SK-N-MC (cell line): ENCODE measurements at regions not wholly inside any gene's neighbourhood (a gene's known extent, or its start where the extent isn't known, plus 50 kb on each side); places are given as distances from the start of the nearest gene placed in this dataset.

Experiments
- EZH2 ChIP-seq: fragments of 200-600 bp; sonication (generic); IDR thresholded peaks from one replicate; pipeline ENCODE4 v1.6.1; 2017; ENCODE audit warnings: antibody characterized with exemption
- FOXP2 ChIP-seq: optimal IDR thresholded peaks from 2 replicates; pipeline ENCODE3; 2011; ENCODE audit warnings: mild to moderate bottlenecking, moderate library complexity; ENCODE audit not compliant: insufficient read depth; ENCODE audit errors: extremely low read length, control extremely low read depth
- POLR2AphosphoS5 ChIP-seq: IDR thresholded peaks from 2 replicates; pipeline ENCODE4 v1.6.1; 2012; ENCODE audit warnings: mild to moderate bottlenecking, low read depth, low read length, borderline replicate concordance

- TF ChIP-seq EZH2 (no peak), POLR2AphosphoS5 (no peak), FOXP2 (no peak)
These were observed 134.0 kb downstream of the DYRK2 start for GRCh38 chr12:67782573-67782972.
